Vagina (tissue), 2 donors: ENCODE measurements at regions not wholly inside any gene's neighbourhood (a gene's known extent, or its start where the extent isn't known, plus 50 kb on each side); places are given as distances from the start of the nearest gene placed in this dataset.

Experiments used
- DNase-seq, 2 donors: peaks; one replicate each; pipeline ENCODE4 v3.0.0-alpha.2; 2017; ENCODE audit errors: extremely low spot score in 2 of 2
- H3K27ac ChIP-seq: fragments of 200-600 bp; sonication (generic); one replicate; pipeline ENCODE4 v1.5.1; 2019
- H3K27me3 ChIP-seq: fragments of 200-600 bp; sonication (generic); one replicate; pipeline ENCODE4 v1.5.1; 2019
- H3K36me3 ChIP-seq, 2 donors: fragments of 200-600 bp; sonication (generic); one replicate each; pipeline ENCODE4 v1.5.1; 2017 to 2019
- H3K4me1 ChIP-seq: fragments of 200-600 bp; sonication (generic); one replicate; pipeline ENCODE4 v1.5.1; 2019
- H3K4me3 ChIP-seq, 2 donors: fragments of 200-600 bp; sonication (generic); 1 replicate in 1 of 2; 2 replicates in 1 of 2; pipeline ENCODE4 v1.5.1; 2016 to 2019
- H3K9me3 ChIP-seq: fragments of 200-600 bp; sonication (generic); one replicate; pipeline ENCODE4 v1.5.1; 2019
- CTCF ChIP-seq, 3 experiments: fragments of 450-650 bp in 2 of 3; fragments of 200-600 bp in 1 of 3; sonication (generic) in 1 of 3; IDR thresholded peaks; one replicate each; pipeline ENCODE4 v1.5.1; 2017 to 2019; ENCODE audit warnings: antibody characterized with exemption in 3 of 3, mild to moderate bottlenecking in 2 of 3, moderate library complexity in 2 of 3
- POLR2A ChIP-seq, 2 donors: fragments of 450-650 bp; IDR thresholded peaks; one replicate each; pipeline ENCODE4 v1.6.1; 2017; ENCODE audit warnings: antibody characterized with exemption in 2 of 2, mild to moderate bottlenecking in 2 of 2, moderate library complexity in 2 of 2
- POLR2AphosphoS5 ChIP-seq, 2 donors: sonication (generic); formaldehyde crosslinking; IDR thresholded peaks; one replicate each; pipeline ENCODE4 v1.9.0; 2017; ENCODE audit warnings: antibody characterized with exemption in 2 of 2, mild to moderate bottlenecking in 2 of 2, low read depth in 1 of 2; ENCODE audit not compliant: insufficient read depth in 1 of 2
- intact Hi-C: fragments of 100-400 bp; cut with DNase I; formaldehyde crosslinking; loops from one replicate; pipeline ENCODE4 v1.15.1; 2023

GRCh38 chr10:36188461-36188860 lies 546.4 kb upstream of the FZD8 start:
- no peak overlapping the region for H3K27ac ChIP-seq
- H3K36me3 ChIP-seq, result no peaks in the 10 kb centered on the region

GRCh38 chr10:36188080-36188453 lies 546.0 kb upstream of the FZD8 start:
- H3K4me3 ChIP-seq, result no peak overlapping the region
- DNase-seq, result no peak
- TF ChIP-seq CTCF (IDR thresholded peaks at IDR 0.05) (no peak), POLR2A (IDR thresholded peaks at IDR 0.05) (no peak), POLR2AphosphoS5 (IDR thresholded peaks at IDR 0.05; ENCODE audit: insufficient read depth in 1 of 2, low read depth in 1 of 2) (no peak)
- H3K27ac ChIP-seq, result no peak overlapping the region
- intact Hi-C loops, result no loop called here
- peaks cover 9% of the 10 kb centered on the region for H3K9me3 ChIP-seq
- no peaks in the 10 kb centered on the region for H3K27me3 ChIP-seq
- no peaks in the 10 kb centered on the region for H3K36me3 ChIP-seq
- H3K4me1 ChIP-seq, result no peaks in the 10 kb centered on the region

More at GRCh38 chr10:36188461-36188860, 546.4 kb upstream of the FZD8 start:
- H3K27me3 ChIP-seq, result no peaks in the 10 kb centered on the region
- TF ChIP-seq POLR2AphosphoS5 (IDR thresholded peaks at IDR 0.05; ENCODE audit: insufficient read depth in 1 of 2, low read depth in 1 of 2), result no peak
- TF ChIP-seq POLR2A (IDR thresholded peaks at IDR 0.05), result no peak
- no peak for TF ChIP-seq CTCF (IDR thresholded peaks at IDR 0.05)
- no peak overlapping the region for H3K4me3 ChIP-seq
- H3K9me3 ChIP-seq, result peaks cover 9% of the 10 kb centered on the region
- no peak for DNase-seq
- intact Hi-C loops, result no loop called here
- H3K4me1 ChIP-seq, result no peaks in the 10 kb centered on the region

- no peak overlapping the region for H3K4me3 ChIP-seq
- intact Hi-C loops, result no loop called here
- no peaks in the 10 kb centered on the region for H3K4me1 ChIP-seq
- H3K27ac ChIP-seq, result no peak overlapping the region
- no peak for TF ChIP-seq POLR2AphosphoS5 (IDR thresholded peaks at IDR 0.05; ENCODE audit: insufficient read depth in 1 of 2, low read depth in 1 of 2)
- no peak for TF ChIP-seq CTCF (IDR thresholded peaks at IDR 0.05)
- no peak for TF ChIP-seq POLR2A (IDR thresholded peaks at IDR 0.05)
- no peak for DNase-seq
- peaks cover 9% of the 10 kb centered on the region for H3K9me3 ChIP-seq
- no peaks in the 10 kb centered on the region for H3K27me3 ChIP-seq
- H3K36me3 ChIP-seq, result no peaks in the 10 kb centered on the region
Observed at GRCh38 chr10:36187380-36188079, 545.4 kb upstream of the FZD8 start.

GRCh38 chr10:36185097-36185496 lies 543.0 kb upstream of the FZD8 start:
- H3K27me3 ChIP-seq, result no peaks in the 10 kb centered on the region
- H3K27ac ChIP-seq, result no peak overlapping the region
- no peaks in the 10 kb centered on the region for H3K36me3 ChIP-seq
- H3K4me1 ChIP-seq, result no peaks in the 10 kb centered on the region
- no peak for TF ChIP-seq POLR2AphosphoS5 (IDR thresholded peaks at IDR 0.05; ENCODE audit: insufficient read depth in 1 of 2, low read depth in 1 of 2)
- DNase-seq, result no peak
- H3K4me3 ChIP-seq, result no peak overlapping the region
- intact Hi-C loops, result no loop called here
- H3K9me3 ChIP-seq, result no peaks in the 10 kb centered on the region

- H3K27me3 ChIP-seq, result no peaks in the 10 kb centered on the region
- no peak for TF ChIP-seq POLR2A (IDR thresholded peaks at IDR 0.05)
- no peak for TF ChIP-seq POLR2AphosphoS5 (IDR thresholded peaks at IDR 0.05; ENCODE audit: insufficient read depth in 1 of 2, low read depth in 1 of 2)
- no peak for TF ChIP-seq CTCF (IDR thresholded peaks at IDR 0.05)
- H3K27ac ChIP-seq, result no peak overlapping the region
- no peak for DNase-seq
- no peaks in the 10 kb centered on the region for H3K9me3 ChIP-seq
- H3K36me3 ChIP-seq, result no peaks in the 10 kb centered on the region
- H3K4me1 ChIP-seq, result no peaks in the 10 kb centered on the region
- no peak overlapping the region for H3K4me3 ChIP-seq
- intact Hi-C loops, result no loop called here
Observed at GRCh38 chr10:36183726-36184125, 541.6 kb upstream of the FZD8 start.
